Activated CD4-positive, alpha-beta memory T cell treated with anti-CD3 and anti-CD28 coated beads for 36 hours (primary cell): ENCODE measurements at regions not wholly inside any gene's neighbourhood (a gene's known extent, or its start where the extent isn't known, plus 50 kb on each side); places are given as distances from the start of the nearest gene placed in this dataset.

ENCODE experiments used
- CTCF ChIA-PET: fragments of 350-600 bp; sonication (Branson Sonifier 250); formaldehyde crosslinking; loops from one replicate; lab custom pipeline; 2021; ENCODE audit warnings: antibody characterized with exemption, inconsistent platforms; lab: Charles Lee
- POLR2A ChIA-PET: fragments of 350-600 bp; sonication (Branson Sonifier 250); formaldehyde crosslinking; loops from one replicate; lab custom pipeline; 2021; ENCODE audit warnings: antibody characterized with exemption; lab: Charles Lee
- DNase-seq: peaks from one replicate; pipeline ENCODE4 v3.0.0-alpha.2; 2020
- H3K27ac Mint-ChIP-seq: one replicate; pipeline ENCODE4 v1.8.0; 2021; ENCODE audit warnings: mixed read lengths
- H3K27me3 Mint-ChIP-seq: one replicate; pipeline ENCODE4 v1.8.0; 2021; ENCODE audit warnings: mixed read lengths
- H3K36me3 Mint-ChIP-seq: one replicate; pipeline ENCODE4 v1.8.0; 2021; ENCODE audit warnings: mixed read lengths
- H3K4me1 Mint-ChIP-seq: one replicate; pipeline ENCODE4 v1.8.0; 2021; ENCODE audit warnings: low read depth, mixed read lengths
- H3K4me3 Mint-ChIP-seq: one replicate; pipeline ENCODE4 v1.8.0; 2021; ENCODE audit warnings: mild to moderate bottlenecking, mixed read lengths
- H3K9me3 Mint-ChIP-seq: one replicate; pipeline ENCODE4 v1.8.0; 2021; ENCODE audit warnings: mixed read lengths
- intact Hi-C: fragments of 100-400 bp; cut with micrococcal nuclease; formaldehyde crosslinking; loops from one replicate; pipeline ENCODE4 v1.15.1; 2023

DNA sequence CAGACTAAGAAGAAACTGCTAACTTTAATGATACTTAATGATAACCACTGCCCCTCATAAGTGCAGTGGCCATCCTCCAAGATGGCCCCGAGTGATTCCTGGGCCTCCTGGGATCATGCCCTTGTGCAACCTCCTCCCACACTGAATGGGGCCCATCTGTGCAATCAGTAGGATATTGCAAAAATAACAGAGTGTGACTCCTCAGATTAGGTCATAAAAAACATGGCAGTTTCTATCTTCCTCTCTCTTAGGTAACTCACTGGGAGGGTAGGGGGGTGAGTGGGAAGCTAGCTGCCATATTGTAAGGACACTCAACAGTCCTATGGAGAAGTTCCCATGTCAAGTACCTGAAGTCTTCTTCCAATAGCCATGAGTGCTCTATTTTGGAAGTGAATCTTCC lies 173.0 kb downstream of the SHQ1 start:
- Mint-ChIP-seq H3K36me3 (no peaks in the 10 kb centered on the region), H3K9me3 (no peaks in the 10 kb centered on the region), H3K27me3 (no peaks in the 10 kb centered on the region), H3K4me3 (no peak overlapping the region), H3K27ac (no peak overlapping the region), H3K4me1 (no peaks in the 10 kb centered on the region)
- ChIA-PET POLR2A (no interaction called here), CTCF (interaction anchor here (0.5 to 1.0 kb wide), 2 partner anchors 9 to 1051 kb away, joined by 3 to 4 read pairs; no protein-coding TSS in a partner anchor)
- DNase-seq: no peak
- intact Hi-C loops: no loop called here

DNA sequence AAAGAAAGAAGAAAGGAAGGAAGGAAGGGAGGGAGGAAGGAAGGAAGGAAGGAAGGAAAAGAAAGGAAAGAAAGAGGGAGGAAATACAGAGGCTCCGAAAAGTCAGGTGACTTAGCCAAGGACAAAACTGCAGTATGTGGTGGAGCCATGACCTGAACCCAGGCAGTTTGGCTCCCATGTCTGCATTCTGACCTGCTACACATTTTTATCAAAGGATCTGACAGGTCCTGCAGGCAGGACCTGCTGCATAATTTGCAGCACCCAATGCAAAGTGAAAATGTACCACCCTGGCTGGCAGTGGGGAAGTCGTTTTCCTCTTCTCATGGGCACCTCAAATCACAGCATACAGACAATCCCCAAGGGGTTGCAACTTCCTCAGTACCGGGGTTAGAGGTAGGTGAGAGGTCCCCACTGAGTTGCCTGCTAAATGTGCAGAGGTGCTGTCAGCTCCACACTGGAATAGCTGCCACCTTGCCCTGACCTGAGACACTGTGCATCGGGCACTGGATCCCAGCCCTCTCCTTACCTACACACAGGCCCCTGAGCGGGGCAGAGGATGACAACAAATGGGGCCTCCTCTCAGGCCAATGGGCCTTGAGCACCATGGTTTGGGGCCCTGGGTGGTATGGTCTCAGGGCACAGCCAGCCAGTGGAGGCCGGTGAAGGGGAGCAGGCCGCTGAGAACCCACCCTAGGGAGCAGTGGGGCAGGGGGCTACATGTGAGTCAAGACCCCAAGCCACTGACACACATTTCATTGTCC lies 175.1 kb downstream of the SHQ1 start:
- H3K4me1 Mint-ChIP-seq: no peaks in the 10 kb centered on the region
- ChIA-PET POLR2A (no interaction called here), CTCF (interaction anchor here (0.7 kb wide), 1 partner anchor 47 kb away, joined by 3 read pairs; no protein-coding TSS in a partner anchor)
- no peak overlapping the region for H3K27ac Mint-ChIP-seq
- no peaks in the 10 kb centered on the region for H3K27me3 Mint-ChIP-seq
- intact Hi-C loops: no loop called here
- no peaks in the 10 kb centered on the region for H3K36me3 Mint-ChIP-seq
- DNase-seq: no peak
- H3K9me3 Mint-ChIP-seq: no peaks in the 10 kb centered on the region
- H3K4me3 Mint-ChIP-seq: no peak overlapping the region

DNA sequence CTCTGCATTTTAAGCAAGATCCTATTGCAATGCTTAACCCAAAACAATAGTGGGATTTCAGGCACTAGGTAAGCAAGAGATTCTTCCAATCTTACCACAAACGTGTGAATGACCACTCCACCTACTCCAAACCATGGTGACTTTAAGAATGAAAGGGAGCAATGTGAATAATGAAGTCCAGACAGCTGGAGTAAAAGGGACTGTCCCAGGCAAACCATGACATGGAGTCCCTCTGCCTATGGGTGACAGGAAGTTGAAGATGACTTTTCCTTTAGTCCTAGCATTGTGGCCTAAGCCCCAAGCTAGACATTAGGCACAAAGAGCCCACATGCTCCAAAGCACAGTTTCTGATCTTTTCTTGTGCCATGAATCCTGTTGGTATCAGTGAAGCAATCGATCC lies 179.0 kb downstream of the SHQ1 start:
- Mint-ChIP-seq H3K27me3 (no peaks in the 10 kb centered on the region), H3K27ac (no peak overlapping the region), H3K4me1 (no peaks in the 10 kb centered on the region), H3K4me3 (no peak overlapping the region), H3K36me3 (no peaks in the 10 kb centered on the region), H3K9me3 (no peaks in the 10 kb centered on the region)
- intact Hi-C loops: no loop called here
- POLR2A ChIA-PET: no interaction called here
- DNase-seq: no peak
- CTCF ChIA-PET: interaction anchor here (0.7 kb wide), 1 partner anchor 19 kb away, joined by 3 read pairs; no protein-coding TSS in a partner anchor

DNA sequence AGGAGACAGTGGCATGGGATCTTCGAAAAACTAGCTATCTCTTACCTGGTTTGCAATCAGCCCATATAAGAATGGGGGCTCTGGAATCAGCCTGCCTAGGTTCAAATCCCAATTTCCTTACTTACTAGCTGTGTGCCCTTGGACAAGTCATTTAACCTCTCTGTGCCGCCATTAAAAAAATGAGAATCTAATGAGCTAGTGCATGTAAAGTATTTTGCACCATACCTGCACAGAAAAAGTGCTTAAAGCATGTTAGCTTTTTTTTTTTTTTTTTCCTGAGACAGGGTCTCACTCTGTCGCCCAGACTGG lies 181.8 kb downstream of the SHQ1 start:
- no peaks in the 10 kb centered on the region for H3K36me3 Mint-ChIP-seq
- no peaks in the 10 kb centered on the region for H3K27me3 Mint-ChIP-seq
- DNase-seq: no peak
- POLR2A ChIA-PET: no interaction called here
- no peak overlapping the region for H3K4me3 Mint-ChIP-seq
- H3K27ac Mint-ChIP-seq: no peak overlapping the region
- no peaks in the 10 kb centered on the region for H3K4me1 Mint-ChIP-seq
- CTCF ChIA-PET: interaction anchor here (0.6 to 3.0 kb wide), 40 partner anchors 9 to 791 kb away, joined by 3 to 80 read pairs (median 4); no protein-coding TSS in a partner anchor
- intact Hi-C loops: loop anchor here (1.0 kb wide), 3 partner anchors 156 to 791 kb away; no protein-coding TSS in a partner anchor
- H3K9me3 Mint-ChIP-seq: no peaks in the 10 kb centered on the region

DNA sequence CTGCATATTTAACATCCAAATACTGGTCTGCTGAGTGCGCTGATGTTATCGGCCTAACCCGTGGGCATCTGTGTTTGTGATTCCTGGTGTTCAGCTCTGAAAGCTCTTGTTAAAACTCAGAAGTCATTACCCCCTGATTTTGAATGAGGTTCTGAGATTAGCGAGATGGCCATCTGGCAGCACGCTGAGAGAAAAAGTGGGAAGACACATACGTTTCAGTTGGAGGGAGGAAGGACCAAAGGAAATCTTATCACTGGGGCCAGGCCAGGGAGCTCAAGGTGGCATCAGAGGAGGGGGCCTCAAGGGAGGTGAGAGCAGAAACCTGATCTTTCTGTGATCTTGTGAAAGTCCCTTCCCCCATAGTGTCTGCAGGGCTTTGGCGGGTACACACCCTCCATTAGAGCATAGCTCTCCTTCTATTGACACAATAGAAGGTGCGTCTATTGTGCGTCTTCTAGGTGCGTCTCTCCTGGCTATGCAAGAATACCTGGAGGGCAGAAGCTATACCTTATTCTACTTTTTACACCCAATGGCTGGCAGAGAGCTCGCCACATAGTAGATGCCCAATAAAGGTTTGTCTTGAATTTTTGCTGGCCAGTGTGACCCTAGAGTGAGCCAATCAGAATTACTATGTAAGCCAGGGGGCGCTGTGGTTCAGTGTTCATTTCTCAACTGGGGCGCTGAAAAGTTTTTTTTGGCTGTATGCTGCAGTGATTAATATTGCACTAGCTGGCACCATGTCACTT lies 182.4 kb downstream of the SHQ1 start:
- intact Hi-C loops: loop anchor here (1.0 kb wide), 3 partner anchors 156 to 791 kb away; no protein-coding TSS in a partner anchor
- Mint-ChIP-seq H3K27ac (no peak overlapping the region), H3K4me3 (no peak overlapping the region), H3K9me3 (no peaks in the 10 kb centered on the region), H3K36me3 (no peaks in the 10 kb centered on the region), H3K4me1 (no peaks in the 10 kb centered on the region), H3K27me3 (no peaks in the 10 kb centered on the region)
- peak; percentile 69 for DNase-seq
- CTCF ChIA-PET: interaction anchor here (0.6 to 3.0 kb wide), 49 partner anchors 8 to 790 kb away, joined by 3 to 80 read pairs (median 4); no protein-coding TSS in a partner anchor
- POLR2A ChIA-PET: no interaction called here

DNA sequence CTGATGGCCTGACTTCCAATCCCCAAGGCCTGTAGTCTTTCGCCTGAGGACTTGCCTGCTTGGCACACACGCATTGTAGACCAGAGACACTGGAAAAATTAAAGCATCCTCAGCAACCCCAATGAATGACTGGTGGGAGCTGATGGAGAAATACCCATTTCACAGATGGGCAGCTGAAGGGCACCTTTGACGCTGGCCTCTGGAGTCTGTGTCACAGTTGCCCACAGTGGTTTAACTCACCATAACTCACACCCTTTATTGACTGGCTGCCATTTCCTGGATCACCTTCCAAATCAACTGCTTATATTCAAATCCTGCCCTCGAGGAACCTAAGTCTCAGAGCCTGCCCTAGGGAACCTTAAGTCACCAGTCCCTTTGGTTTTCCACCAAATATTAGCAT lies 183.1 kb downstream of the SHQ1 start:
- Mint-ChIP-seq H3K4me1 (no peaks in the 10 kb centered on the region), H3K9me3 (no peaks in the 10 kb centered on the region), H3K27ac (no peak overlapping the region), H3K27me3 (no peaks in the 10 kb centered on the region), H3K4me3 (no peak overlapping the region), H3K36me3 (no peaks in the 10 kb centered on the region)
- POLR2A ChIA-PET: interaction anchor here (0.6 kb wide), 1 partner anchor 253 kb away, joined by 3 read pairs; no protein-coding TSS in a partner anchor
- intact Hi-C loops: no loop called here
- CTCF ChIA-PET: interaction anchor here (0.6 to 3.0 kb wide), 21 partner anchors 7 to 789 kb away, joined by 3 to 80 read pairs (median 5); no protein-coding TSS in a partner anchor
- DNase-seq: no peak

DNA sequence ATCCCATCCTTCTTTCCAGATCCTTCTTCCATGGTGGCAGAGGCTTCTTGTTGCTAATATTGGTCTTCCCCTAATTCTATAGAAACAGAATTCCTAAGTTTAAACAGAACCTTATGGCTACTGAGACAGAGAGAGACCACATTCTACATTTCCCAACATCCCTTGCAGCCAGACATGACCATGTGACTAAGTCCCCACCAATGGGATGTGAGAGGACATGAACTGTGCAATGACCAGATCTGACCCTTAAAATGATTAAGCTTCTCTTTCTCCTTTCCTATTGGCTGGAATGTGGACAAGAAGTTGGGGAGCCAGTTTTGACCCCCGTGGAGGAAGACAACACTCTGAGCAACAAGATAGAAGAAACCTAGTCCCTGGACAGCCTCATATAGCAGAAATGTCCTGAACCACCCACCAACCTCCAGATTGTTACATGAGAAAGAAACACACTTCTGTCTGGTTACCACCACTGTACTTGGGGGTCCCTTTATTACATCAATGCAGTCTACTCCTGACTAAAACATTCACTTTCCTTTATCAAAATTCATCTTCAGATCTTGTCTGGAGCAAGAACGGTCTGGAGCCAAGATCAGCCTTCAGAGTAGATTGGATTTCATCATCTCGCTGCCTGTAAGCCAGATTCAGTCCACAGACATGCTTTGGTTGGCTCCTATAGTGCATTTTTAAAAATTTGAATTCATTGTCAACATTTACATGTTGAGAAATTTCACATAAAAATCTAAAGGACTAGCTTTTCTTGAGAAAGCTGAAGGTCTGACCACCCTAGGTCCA lies 183.9 kb downstream of the SHQ1 start:
- no peaks in the 10 kb centered on the region for H3K9me3 Mint-ChIP-seq
- H3K4me1 Mint-ChIP-seq: no peaks in the 10 kb centered on the region
- H3K27me3 Mint-ChIP-seq: no peaks in the 10 kb centered on the region
- no peaks in the 10 kb centered on the region for H3K36me3 Mint-ChIP-seq
- intact Hi-C loops: no loop called here
- ChIA-PET POLR2A (interaction anchor here (0.6 kb wide), 1 partner anchor 252 kb away, joined by 3 read pairs; no protein-coding TSS in a partner anchor), CTCF (interaction anchor here (1.0 to 3.0 kb wide), 3 partner anchors 148 to 162 kb away, joined by 3 to 80 read pairs (median 10); no protein-coding TSS in a partner anchor)
- no peak overlapping the region for H3K27ac Mint-ChIP-seq
- no peak for DNase-seq
- no peak overlapping the region for H3K4me3 Mint-ChIP-seq

DNA sequence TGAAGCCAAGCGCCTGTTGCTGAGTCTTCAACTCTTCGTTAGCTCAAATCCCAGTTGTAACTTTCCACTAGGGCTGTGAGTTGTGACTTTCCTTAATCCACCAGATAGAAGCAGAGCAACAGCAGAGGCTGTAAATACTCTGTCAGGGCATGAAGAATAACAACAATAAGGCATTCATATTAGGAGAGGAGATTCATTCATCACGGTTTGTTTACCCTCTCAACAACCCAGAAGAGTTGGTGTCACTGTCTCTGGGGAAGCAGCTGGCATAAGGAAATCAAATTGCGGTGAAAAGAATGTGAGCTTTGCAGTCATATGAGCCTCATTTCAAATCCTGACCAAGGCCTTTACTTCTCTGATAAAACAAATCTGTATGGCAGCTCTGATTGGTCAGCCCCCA lies 184.8 kb downstream of the SHQ1 start:
- ChIA-PET CTCF (no interaction called here), POLR2A (no interaction called here)
- peaks cover 1% of the 10 kb centered on the region for H3K4me1 Mint-ChIP-seq
- no peaks in the 10 kb centered on the region for H3K9me3 Mint-ChIP-seq
- H3K4me3 Mint-ChIP-seq: no peak overlapping the region
- H3K27me3 Mint-ChIP-seq: no peaks in the 10 kb centered on the region
- DNase-seq: no peak
- intact Hi-C loops: no loop called here
- no peak overlapping the region for H3K27ac Mint-ChIP-seq
- H3K36me3 Mint-ChIP-seq: no peaks in the 10 kb centered on the region

DNA sequence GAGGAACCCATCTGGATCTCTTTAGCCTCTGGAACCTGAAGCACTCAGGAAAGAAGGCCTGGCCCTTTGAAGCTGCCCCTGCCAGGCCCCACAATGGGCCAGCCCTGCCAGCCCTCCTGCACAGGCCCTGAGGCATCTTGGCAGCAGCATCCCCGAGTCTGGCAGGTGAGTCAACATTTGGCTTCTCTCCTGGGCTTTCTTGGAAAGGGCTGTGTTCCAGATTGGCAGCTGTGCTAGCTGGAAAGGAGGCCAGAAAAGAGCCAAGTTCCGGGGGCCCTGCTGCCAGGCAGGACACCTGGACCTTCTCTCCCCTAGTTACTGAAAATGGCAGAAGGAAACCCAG lies 187.2 kb downstream of the SHQ1 start:
- H3K4me1 Mint-ChIP-seq: peaks cover 13% of the 10 kb centered on the region
- H3K9me3 Mint-ChIP-seq: no peaks in the 10 kb centered on the region
- no peaks in the 10 kb centered on the region for H3K36me3 Mint-ChIP-seq
- intact Hi-C loops: no loop called here
- H3K27ac Mint-ChIP-seq: no peak overlapping the region
- peaks cover 2% of the 10 kb centered on the region for H3K27me3 Mint-ChIP-seq
- POLR2A ChIA-PET: no interaction called here
- CTCF ChIA-PET: no interaction called here
- no peak overlapping the region for H3K4me3 Mint-ChIP-seq
- DNase-seq: no peak

DNA sequence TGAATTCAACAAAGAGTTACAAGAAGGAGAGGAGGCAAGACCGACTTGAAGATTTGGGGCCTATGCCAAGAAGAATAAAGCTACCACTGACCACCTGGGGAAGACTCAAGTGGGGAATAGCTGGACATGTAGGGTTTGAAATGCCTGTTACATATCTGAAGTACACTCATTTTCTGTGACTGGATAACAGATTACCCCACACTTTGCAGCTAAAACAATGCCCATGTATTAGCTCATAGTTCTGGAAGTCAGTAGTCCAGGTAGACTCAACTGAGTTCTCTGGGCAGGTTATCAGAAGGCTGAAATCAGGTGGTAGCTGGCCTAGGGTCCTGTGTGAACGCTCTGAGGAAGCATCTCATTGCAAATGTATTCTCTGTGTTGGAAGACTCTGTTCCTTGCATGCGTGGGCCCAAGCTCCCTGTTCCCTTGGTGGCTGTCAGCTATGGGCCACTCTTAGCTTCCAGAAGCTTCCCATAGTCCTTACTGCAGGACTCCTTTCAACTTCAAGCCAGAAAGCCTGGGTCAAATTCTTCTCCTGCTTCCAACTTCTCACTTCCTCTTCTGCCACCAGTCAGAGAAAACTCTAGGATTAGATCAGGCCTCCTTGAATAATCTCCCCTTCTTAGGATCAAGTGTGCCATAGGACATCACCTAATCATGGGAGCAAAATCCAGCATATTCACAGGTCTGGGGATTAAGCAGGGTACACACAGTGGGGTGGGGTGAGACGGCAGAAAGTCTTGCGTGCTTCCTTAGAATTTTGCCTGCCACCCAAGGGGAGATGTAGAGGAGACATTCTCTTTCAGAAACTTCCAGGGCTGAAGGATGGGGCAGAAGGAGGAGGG lies 187.8 kb downstream of the SHQ1 start:
- peaks cover 2% of the 10 kb centered on the region for H3K27me3 Mint-ChIP-seq

DNA sequence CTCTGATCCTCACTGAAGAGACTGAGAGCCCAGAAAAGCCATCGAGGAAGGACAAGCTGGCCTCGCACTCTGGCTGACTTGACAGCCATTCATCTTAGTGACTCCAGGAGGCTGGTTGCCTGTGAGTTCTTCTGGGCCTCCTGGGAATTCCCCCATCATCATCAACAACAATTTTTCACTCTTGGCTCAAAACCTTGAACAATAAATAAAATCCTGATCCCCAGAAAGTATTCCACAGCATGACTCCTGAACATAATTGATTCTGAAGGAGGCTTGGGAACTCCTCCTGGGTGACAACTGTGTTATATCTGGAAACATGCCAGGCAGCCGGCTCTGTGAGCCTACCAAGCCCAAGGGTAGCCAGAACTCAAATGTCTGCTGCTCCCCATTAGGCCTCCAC lies 188.6 kb downstream of the SHQ1 start:
- H3K27me3 Mint-ChIP-seq: peaks cover 7% of the 10 kb centered on the region
- no peak for DNase-seq
- intact Hi-C loops: no loop called here
- no peak overlapping the region for H3K27ac Mint-ChIP-seq
- peaks cover 13% of the 10 kb centered on the region for H3K4me1 Mint-ChIP-seq
- POLR2A ChIA-PET: no interaction called here
- CTCF ChIA-PET: no interaction called here
- no peaks in the 10 kb centered on the region for H3K36me3 Mint-ChIP-seq
- no peaks in the 10 kb centered on the region for H3K9me3 Mint-ChIP-seq
- H3K4me3 Mint-ChIP-seq: no peak overlapping the region

More for the DNA sequence above, 187.8 kb downstream of the SHQ1 start:
- DNase-seq: no peak
- Mint-ChIP-seq H3K4me3 (no peak overlapping the region), H3K9me3 (no peaks in the 10 kb centered on the region), H3K36me3 (no peaks in the 10 kb centered on the region), H3K4me1 (peaks cover 13% of the 10 kb centered on the region), H3K27ac (no peak overlapping the region)
- intact Hi-C loops: no loop called here
- CTCF ChIA-PET: no interaction called here
- POLR2A ChIA-PET: no interaction called here
